Panc1 (cell line): ENCODE measurements at regions not wholly inside any gene's neighbourhood (a gene's known extent, or its start where the extent isn't known, plus 50 kb on each side); places are given as distances from the start of the nearest gene placed in this dataset.

Source experiments
- CTCF ChIP-seq: fragments of 450-650 bp; IDR thresholded peaks from 2 replicates; pipeline ENCODE4 v1.5.1; 2017; ENCODE audit warnings: mild to moderate bottlenecking
- POLR2AphosphoS5 ChIP-seq: IDR thresholded peaks from 2 replicates; pipeline ENCODE4 v1.6.1; 2012; ENCODE audit warnings: mild to moderate bottlenecking, low read depth, low read length, moderate library complexity
- TCF7L2 ChIP-seq: IDR thresholded peaks from 2 replicates; pipeline ENCODE4 v1.6.1; 2011; ENCODE audit warnings: mild to moderate bottlenecking, low read depth, low read length, inconsistent platforms

- no peak for TF ChIP-seq CTCF
- TF ChIP-seq POLR2AphosphoS5, result no peak
- no peak for TF ChIP-seq TCF7L2
Measured at GRCh38 chr17:34503528-34504195, 75.7 kb upstream of the TMEM132E start.
